ENCODE measurements at regions not wholly inside any gene's neighbourhood (a gene's known extent, or its start where the extent isn't known, plus 50 kb on each side); places are given as distances from the start of the nearest gene placed in this dataset.

DNA sequence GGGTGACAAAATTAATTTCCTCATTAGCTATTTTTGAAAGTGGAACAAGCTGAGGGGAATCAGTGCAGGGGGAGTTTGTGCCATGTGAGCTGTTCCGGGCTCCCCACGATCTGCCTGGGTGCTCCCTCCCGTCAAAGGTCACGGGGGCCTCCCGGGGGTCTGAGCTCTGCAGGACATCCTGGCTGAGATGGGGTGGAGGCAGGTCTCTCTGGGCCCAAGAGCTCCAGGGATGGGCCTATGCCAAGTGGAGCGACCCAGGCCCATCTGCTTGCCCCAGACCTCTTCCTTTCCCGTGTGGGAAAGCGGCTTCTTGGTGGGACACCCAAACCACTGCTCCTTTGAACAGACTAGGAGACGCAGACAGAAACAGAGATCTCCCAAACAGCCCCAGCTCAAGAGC is 143.3 kb upstream of the ID2 start:
- DNase-seq (ENCODE audit: extremely low read depth, insufficient read length), result no peak
- Histone ChIP-seq H3K27me3 (replicated peaks; ENCODE audit: control insufficient read depth, insufficient read depth, low read length) (no peaks in the 10 kb centered on the region), H3K36me3 (ENCODE audit: control insufficient read depth, insufficient read depth, low read length) (no peaks in the 10 kb centered on the region), H3K4me3 (replicated peaks; ENCODE audit: low read depth, low read length) (no peak overlapping the region)
- TF ChIP-seq, protein P1, sequence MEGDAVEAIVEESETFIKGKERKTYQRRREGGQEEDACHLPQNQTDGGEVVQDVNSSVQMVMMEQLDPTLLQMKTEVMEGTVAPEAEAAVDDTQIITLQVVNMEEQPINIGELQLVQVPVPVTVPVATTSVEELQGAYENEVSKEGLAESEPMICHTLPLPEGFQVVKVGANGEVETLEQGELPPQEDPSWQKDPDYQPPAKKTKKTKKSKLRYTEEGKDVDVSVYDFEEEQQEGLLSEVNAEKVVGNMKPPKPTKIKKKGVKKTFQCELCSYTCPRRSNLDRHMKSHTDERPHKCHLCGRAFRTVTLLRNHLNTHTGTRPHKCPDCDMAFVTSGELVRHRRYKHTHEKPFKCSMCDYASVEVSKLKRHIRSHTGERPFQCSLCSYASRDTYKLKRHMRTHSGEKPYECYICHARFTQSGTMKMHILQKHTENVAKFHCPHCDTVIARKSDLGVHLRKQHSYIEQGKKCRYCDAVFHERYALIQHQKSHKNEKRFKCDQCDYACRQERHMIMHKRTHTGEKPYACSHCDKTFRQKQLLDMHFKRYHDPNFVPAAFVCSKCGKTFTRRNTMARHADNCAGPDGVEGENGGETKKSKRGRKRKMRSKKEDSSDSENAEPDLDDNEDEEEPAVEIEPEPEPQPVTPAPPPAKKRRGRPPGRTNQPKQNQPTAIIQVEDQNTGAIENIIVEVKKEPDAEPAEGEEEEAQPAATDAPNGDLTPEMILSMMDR (IDR thresholded peaks at IDR 0.05; ENCODE audit: insufficient read depth, low read length, poor library complexity, severe bottlenecking), result no peak

DNA sequence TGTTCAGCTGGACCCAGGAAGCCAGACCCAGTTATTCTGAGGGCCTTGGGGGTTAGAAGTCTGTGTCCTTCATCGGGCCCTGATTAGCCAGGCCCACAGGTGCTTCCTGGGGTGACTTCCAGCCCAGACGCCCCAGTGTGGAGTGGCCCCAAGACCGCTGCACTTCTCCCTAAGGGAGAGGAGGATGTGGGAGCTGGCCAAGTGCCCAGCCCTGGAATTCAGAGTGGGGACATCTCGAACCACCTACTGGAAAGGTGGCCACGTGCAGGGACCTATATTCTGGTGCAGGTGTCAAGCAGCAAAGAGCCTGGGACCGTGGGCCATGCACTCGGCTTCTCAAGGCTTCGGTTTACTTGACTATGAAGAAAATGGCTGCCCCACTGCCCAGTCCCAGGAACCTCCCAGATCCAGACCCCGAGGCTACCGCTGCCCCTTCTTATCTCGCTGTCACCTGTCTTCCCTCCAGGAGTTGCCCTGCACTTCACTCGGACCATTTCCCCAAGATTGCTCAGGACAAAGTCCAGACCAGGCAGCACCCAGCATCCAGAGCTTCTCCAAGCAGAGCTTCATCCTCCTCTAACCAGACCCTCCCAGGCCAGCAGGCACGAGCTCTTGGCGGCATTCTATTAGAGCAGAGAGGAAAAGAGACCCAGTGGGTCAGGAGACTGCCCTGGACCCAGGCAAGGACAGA is 142.8 kb upstream of the ID2 start:
- Histone ChIP-seq H3K36me3 (ENCODE audit: control insufficient read depth, insufficient read depth, low read length) (no peaks in the 10 kb centered on the region), H3K4me3 (replicated peaks; ENCODE audit: low read depth, low read length) (no peak overlapping the region), H3K27me3 (replicated peaks; ENCODE audit: control insufficient read depth, insufficient read depth, low read length) (no peaks in the 10 kb centered on the region)
- no peak for DNase-seq (ENCODE audit: extremely low read depth, insufficient read length)
- TF ChIP-seq, protein P1 (IDR thresholded peaks at IDR 0.05; ENCODE audit: insufficient read depth, low read length, poor library complexity, severe bottlenecking), result no peak

DNA sequence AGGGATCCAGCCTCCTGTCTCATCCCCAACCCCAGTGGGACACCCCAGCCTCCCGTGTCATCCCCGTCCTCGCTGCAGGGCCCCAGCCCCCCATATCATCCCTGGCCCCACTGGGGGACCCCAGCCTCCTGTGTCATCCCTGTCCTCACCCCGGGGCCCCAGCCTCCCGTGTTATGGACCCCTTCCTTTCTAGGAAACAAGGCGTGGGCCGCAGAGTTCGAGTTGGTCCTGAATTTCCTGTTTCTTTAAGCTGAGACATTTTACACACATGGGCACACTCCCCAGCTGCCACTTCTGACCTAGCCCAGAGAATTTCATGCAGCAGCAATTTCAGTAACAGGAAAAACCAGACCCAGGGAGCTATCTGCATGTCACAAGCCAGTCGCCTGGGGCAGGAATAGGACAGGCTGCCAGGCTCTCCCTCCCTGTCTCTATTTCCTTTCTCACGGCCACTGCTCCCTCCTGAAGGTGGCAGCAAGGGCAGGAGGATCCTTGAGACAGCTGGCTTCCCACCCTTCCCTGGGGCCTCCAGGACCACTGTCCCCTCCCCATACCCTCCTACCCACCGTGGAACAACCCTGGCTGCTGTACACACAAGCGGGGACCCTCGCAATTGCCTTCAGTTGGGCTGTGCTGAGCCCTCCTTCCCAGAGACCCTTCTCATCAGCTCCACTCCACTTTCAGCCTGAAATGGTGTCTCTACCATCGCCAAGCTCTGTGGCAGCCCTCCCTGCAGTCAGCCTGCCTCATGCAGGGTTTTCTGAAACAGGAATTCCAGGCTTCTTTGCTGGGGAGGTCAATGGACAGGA is 141.9 kb upstream of the ID2 start:
- no peak for DNase-seq (ENCODE audit: extremely low read depth, insufficient read length)
- no peak overlapping the region for H3K4me3 ChIP-seq (replicated peaks; ENCODE audit: low read depth, low read length)
- no peaks in the 10 kb centered on the region for H3K27me3 ChIP-seq (replicated peaks; ENCODE audit: control insufficient read depth, insufficient read depth, low read length)
- TF ChIP-seq, protein P1 (IDR thresholded peaks at IDR 0.05; ENCODE audit: insufficient read depth, low read length, poor library complexity, severe bottlenecking), result no peak
- no peaks in the 10 kb centered on the region for H3K36me3 ChIP-seq (ENCODE audit: control insufficient read depth, insufficient read depth, low read length)

DNA sequence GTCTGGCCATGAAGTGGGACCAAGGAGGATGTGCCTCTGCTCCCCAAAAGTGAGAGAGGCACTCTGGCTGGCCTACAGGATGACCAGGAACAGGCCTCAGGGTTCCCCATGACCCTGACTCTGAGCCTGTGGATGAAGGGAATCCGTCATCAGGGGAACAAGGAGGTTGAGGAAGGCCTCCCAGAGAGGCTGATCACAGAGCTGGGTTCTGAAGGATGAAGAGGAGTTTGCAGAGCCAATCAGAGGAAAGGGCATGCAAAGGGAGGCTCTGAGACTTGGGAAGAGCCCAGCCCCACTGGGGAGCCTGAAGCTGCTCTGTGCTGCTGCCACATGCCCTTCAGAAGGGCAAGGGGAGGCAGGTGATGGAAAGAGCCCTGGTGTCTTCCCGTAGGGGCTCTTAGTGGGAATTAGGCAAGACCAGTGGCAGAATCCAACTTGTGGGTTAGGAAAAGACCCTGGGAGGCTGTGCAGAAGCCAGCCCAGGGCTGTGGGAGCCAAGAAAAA is 141.3 kb upstream of the ID2 start:
- TF ChIP-seq, protein P1 (IDR thresholded peaks at IDR 0.05; ENCODE audit: insufficient read depth, low read length, poor library complexity, severe bottlenecking), result no peak
- no peak overlapping the region for H3K4me3 ChIP-seq (replicated peaks; ENCODE audit: low read depth, low read length)
- DNase-seq (ENCODE audit: extremely low read depth, insufficient read length), result no peak
- H3K27me3 ChIP-seq (replicated peaks; ENCODE audit: control insufficient read depth, insufficient read depth, low read length), result no peaks in the 10 kb centered on the region
- no peaks in the 10 kb centered on the region for H3K36me3 ChIP-seq (ENCODE audit: control insufficient read depth, insufficient read depth, low read length)

DNA sequence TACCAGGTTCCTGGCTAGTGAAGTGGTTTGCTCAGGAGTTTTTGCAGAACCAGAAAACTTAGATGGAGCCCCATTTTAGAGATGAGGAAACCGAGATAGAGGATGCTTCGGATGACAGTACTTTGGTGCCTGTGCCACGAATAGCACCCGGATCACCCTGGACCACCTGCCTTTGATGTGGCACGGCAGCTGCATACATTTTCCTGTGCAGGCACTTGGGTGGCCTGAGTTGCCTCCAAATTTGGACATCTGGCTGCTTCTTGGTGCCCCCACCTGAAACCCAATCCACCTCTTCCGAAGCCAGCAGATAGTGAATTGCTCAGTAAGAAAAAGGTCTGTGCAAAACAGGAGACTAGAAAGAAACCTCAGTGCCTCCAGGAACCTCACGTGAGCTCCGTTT is 140.6 kb upstream of the ID2 start:
- TF ChIP-seq, protein P1 (IDR thresholded peaks at IDR 0.05; ENCODE audit: insufficient read depth, low read length, poor library complexity, severe bottlenecking), result no peak
- Histone ChIP-seq H3K4me3 (replicated peaks; ENCODE audit: low read depth, low read length) (no peak overlapping the region), H3K36me3 (ENCODE audit: control insufficient read depth, insufficient read depth, low read length) (no peaks in the 10 kb centered on the region), H3K27me3 (replicated peaks; ENCODE audit: control insufficient read depth, insufficient read depth, low read length) (no peaks in the 10 kb centered on the region)
- no peak for DNase-seq (ENCODE audit: extremely low read depth, insufficient read length)
